Activated CD8-positive, alpha-beta T cell treated with anti-CD3 and anti-CD28 coated beads, Interleukin-2, amount 10 ng/mL, durations not matched to agents 7 days and 5 days (primary cell): ENCODE measurements at regions not wholly inside any gene's neighbourhood (a gene's known extent, or its start where the extent isn't known, plus 50 kb on each side); places are given as distances from the start of the nearest gene placed in this dataset.

ENCODE experiments used
- ATAC-seq: fragments of 150-1000 bp; cut with Tn5 transposase; one replicate; pipeline ENCODE4 v1.10.0; 2021; ENCODE audit warnings: moderate library complexity
- CTCF ChIA-PET: fragments of 350-600 bp; sonication (Branson Sonifier 250); formaldehyde crosslinking; loops from one replicate; lab custom pipeline; 2021; ENCODE audit warnings: antibody characterized with exemption; lab: Charles Lee
- POLR2A ChIA-PET: fragments of 350-600 bp; sonication (Branson Sonifier 250); formaldehyde crosslinking; loops from one replicate; lab custom pipeline; 2021; ENCODE audit warnings: antibody characterized with exemption; lab: Charles Lee
- DNase-seq: peaks from one replicate; pipeline ENCODE4 v3.0.0-alpha.2; 2020
- H3K27ac Mint-ChIP-seq: one replicate; pipeline ENCODE4 v1.8.0; 2021; ENCODE audit warnings: mild to moderate bottlenecking, mixed read lengths
- H3K27me3 Mint-ChIP-seq: one replicate; pipeline ENCODE4 v1.8.0; 2021; ENCODE audit warnings: low read depth, mixed read lengths
- H3K36me3 Mint-ChIP-seq: one replicate; pipeline ENCODE4 v1.8.0; 2021; ENCODE audit warnings: low read depth, mixed read lengths
- H3K4me1 Mint-ChIP-seq: one replicate; pipeline ENCODE4 v1.8.0; 2021; ENCODE audit warnings: low read depth, mixed read lengths
- H3K4me3 Mint-ChIP-seq: one replicate; pipeline ENCODE4 v1.8.0; 2021; ENCODE audit warnings: mild to moderate bottlenecking, mixed read lengths
- H3K9me3 Mint-ChIP-seq: one replicate; pipeline ENCODE4 v1.8.0; 2022; ENCODE audit warnings: mixed read lengths; ENCODE audit not compliant: insufficient read depth

DNA sequence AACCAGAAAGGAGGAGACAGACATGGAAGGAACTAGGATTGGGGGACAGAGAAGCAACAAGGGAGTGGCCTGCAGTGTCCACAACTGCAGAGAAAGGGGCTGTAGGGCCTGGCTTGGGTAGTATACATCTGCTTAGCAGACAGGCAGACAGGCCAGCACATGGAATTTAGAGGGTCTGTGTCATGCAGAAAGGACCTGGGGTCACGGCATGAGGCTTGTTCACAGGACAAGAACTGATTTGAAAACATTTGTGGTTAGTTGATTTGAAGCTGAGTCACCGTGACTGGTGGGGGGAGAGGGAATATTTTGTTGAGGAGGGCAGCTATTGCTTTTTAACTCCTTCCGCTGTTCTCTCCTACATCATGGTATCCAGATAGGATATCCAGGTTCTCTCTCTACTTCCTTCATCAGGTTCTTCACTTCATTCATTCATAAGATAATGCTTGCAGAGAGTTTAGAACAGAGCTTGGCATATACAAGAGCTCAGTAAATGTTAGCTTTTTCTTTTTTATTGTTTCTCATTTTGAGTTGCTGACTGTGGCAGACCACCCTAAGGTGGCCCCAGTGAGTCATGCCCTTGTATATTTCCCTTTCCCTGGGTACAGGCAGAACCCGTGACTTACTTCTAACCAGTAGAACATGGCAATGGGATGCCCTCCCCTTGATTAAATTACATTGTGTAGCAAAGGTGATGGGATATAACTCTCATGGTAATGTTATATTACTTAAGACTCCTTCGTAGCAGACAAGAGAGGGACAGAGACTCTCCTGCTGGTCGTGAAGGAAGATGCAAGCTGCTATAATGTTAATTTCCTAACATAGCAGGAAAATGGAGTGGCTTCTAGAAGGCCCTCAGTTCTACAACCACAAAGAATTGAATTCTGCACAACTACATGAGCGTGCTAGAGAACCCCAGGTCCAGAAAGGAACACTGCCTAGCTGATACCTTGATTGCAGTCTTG is 95.0 kb upstream of the NMNAT3 start:
- Mint-ChIP-seq H3K27me3 (peaks cover 2% of the 10 kb centered on the region), H3K36me3 (no peaks in the 10 kb centered on the region), H3K9me3 (no peaks in the 10 kb centered on the region), H3K4me1 (no peaks in the 10 kb centered on the region), H3K27ac (no peak overlapping the region), H3K4me3 (no peak overlapping the region)
- DNase-seq (no peak), ATAC-seq (no peak)
- POLR2A ChIA-PET, result no interaction called here
- CTCF ChIA-PET, result interaction anchor here (1.0 kb wide), 1 partner anchor 16 kb away, joined by 3 read pairs; no protein-coding TSS in a partner anchor

DNA sequence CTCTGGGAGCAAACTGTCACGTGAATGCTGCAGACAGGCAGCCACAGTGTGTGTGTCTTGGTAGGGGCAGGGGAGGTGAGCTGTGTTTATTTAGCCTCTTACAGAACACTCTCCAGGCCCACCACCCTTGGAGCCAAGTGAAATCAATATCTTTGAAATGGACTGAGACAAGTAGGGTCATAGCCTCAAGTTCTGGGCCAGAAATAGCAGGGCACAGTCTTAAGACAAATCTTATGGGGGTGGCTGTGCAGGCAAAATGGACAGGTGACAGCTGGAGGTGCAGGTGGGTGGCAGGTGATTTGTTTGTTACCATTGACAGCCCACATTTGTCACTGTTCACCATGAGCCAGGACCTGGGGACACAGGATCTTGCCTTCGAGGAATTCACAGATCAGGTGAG is 93.6 kb upstream of the NMNAT3 start:
- no peak overlapping the region for H3K4me3 Mint-ChIP-seq
- no peaks in the 10 kb centered on the region for H3K36me3 Mint-ChIP-seq
- CTCF ChIA-PET, result no interaction called here
- no peaks in the 10 kb centered on the region for H3K9me3 Mint-ChIP-seq
- H3K27ac Mint-ChIP-seq, result no peak overlapping the region
- ATAC-seq, result no peak
- no peak for DNase-seq
- no peaks in the 10 kb centered on the region for H3K4me1 Mint-ChIP-seq
- POLR2A ChIA-PET, result no interaction called here
- H3K27me3 Mint-ChIP-seq, result peaks cover 2% of the 10 kb centered on the region

DNA sequence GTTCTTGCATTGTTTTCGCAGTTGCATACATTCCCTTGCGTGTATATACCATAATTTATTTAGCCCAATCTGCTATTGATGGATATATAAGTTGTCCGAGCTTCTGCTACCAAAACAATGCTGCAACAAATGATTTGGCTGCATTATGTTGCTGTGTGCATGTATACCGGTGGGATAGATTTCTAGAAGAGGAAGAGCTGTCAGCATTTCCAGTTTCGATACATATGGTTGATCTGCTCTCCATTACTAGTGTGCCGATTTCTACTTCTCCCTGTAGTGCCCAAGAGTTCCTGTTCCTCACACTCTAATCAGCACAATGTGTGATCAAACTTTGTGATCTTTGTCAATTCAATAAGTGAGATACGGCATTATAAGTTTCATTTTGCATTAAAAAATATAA is 92.8 kb upstream of the NMNAT3 start:
- ChIA-PET CTCF (no interaction called here), POLR2A (no interaction called here)
- H3K4me3 Mint-ChIP-seq, result no peak overlapping the region
- H3K4me1 Mint-ChIP-seq, result no peaks in the 10 kb centered on the region
- no peaks in the 10 kb centered on the region for H3K9me3 Mint-ChIP-seq
- H3K36me3 Mint-ChIP-seq, result no peaks in the 10 kb centered on the region
- ATAC-seq, result no peak
- DNase-seq, result no peak
- peaks cover 2% of the 10 kb centered on the region for H3K27me3 Mint-ChIP-seq
- H3K27ac Mint-ChIP-seq, result no peak overlapping the region

DNA sequence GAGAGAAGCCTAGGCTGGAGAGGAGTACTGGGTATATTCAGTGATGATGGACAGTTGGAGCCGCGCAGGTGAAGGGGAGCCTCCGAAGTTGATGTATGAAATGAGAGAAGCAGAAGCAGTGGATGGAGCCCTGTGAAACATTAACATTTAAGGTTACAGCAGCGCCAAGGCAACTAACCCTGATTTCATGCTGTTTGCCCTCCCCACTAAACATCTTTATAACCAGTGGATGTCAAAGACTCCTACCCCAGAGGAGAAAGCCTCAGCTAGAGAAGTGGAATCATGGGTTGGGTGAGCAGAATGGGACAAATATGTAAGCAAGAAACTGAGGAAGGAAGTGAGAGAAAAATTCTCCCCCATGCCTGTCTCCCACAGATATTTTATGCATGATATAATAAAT is 92.0 kb upstream of the NMNAT3 start:
- ChIA-PET CTCF (no interaction called here), POLR2A (no interaction called here)
- H3K36me3 Mint-ChIP-seq, result no peaks in the 10 kb centered on the region
- no peak for DNase-seq
- H3K4me3 Mint-ChIP-seq, result no peak overlapping the region
- no peaks in the 10 kb centered on the region for H3K4me1 Mint-ChIP-seq
- peaks cover 2% of the 10 kb centered on the region for H3K27me3 Mint-ChIP-seq
- ATAC-seq, result no peak
- no peak overlapping the region for H3K27ac Mint-ChIP-seq
- H3K9me3 Mint-ChIP-seq, result no peaks in the 10 kb centered on the region

DNA sequence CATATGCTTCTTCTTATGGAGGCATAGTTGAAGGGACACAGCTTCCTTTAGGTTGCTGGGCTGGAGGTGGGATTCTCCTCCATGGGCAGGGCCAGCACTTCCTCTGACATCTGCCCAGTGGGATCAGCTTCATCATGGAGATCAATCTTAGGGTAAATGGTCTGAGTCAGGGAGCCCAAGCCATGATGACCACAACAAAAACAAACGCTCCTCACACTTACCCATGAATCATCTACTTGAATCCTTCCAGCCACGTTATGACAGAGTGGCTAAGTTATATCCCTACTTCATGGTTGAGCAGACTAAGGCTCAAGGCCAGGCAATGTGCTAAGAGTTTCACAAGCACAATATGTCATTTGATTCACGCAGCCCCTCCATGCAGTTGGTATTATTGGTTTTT is 87.2 kb upstream of the NMNAT3 start:
- Mint-ChIP-seq H3K27ac (no peak overlapping the region), H3K4me1 (no peaks in the 10 kb centered on the region), H3K36me3 (no peaks in the 10 kb centered on the region), H3K9me3 (no peaks in the 10 kb centered on the region), H3K27me3 (peaks cover 2% of the 10 kb centered on the region), H3K4me3 (no peak overlapping the region)
- ChIA-PET CTCF (no interaction called here), POLR2A (no interaction called here)
- no peak for ATAC-seq
- no peak for DNase-seq

DNA sequence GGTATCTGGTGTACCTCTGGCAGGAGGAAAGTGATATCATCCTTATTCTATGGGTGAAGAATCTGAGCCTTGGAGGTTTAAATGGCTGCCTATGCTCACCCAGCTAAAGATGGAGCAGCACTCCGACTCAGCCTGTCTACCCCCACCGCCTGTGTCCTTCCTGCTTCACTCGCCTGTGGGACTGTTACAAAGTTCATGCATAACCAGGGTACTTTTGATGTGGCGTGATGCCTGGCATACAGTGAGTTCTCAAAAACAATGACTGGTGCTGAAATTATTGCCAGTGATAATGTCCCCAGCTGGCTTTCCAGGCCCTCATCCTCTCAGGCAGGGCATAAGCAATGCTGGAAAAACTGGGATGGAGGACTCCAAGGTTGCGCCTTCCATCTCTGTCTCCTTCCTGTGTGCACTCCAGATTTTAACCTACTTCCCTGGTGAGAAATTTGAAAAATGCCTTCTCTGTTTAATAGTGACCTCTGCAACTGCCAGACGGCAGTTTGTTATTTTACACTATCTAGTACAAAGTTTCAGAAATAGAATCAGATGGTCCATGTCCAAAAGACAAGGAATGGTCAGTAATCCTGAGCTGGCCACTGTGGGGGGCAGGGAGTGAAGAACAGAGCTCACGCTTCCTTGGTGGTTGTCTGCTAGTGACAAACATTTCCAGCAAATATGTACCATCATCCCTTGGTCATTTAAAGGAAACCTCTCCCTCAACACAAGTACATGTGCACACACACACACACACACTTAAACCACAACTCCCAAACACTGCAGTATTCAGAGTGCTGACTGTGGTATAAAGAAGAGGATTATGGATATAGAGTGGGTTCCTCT is 86.5 kb upstream of the NMNAT3 start:
- ATAC-seq, result no peak
- POLR2A ChIA-PET, result no interaction called here
- DNase-seq, result no peak

DNA sequence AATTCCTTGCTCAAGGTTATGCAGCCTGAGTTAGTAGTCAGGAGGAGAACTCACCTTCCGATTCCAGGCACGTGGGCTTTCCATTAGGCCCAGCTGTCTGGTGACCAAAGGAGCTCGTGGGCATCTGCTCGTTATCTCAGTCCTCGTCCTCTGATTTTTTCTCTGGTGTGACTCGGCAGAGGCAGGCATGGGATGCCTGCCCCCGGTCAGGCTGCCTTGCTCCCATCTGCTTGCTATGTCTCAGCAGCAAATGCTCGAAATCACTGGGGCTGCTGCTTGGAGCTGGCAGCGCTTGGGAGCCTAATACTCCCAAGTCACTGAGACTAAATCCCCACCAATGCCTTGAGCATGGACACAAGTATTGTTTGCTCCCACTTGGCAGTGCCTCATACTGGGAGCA is 84.5 kb upstream of the NMNAT3 start:
- ATAC-seq (no peak), DNase-seq (no peak)
- ChIA-PET CTCF (no interaction called here), POLR2A (no interaction called here)
- no peak overlapping the region for H3K4me3 Mint-ChIP-seq
- no peaks in the 10 kb centered on the region for H3K4me1 Mint-ChIP-seq
- no peak overlapping the region for H3K27ac Mint-ChIP-seq
- no peaks in the 10 kb centered on the region for H3K36me3 Mint-ChIP-seq
- H3K9me3 Mint-ChIP-seq, result no peaks in the 10 kb centered on the region
- H3K27me3 Mint-ChIP-seq, result no peaks in the 10 kb centered on the region

More for the DNA sequence above, 86.5 kb upstream of the NMNAT3 start:
- Mint-ChIP-seq H3K36me3 (no peaks in the 10 kb centered on the region), H3K27ac (no peak overlapping the region), H3K4me1 (no peaks in the 10 kb centered on the region), H3K9me3 (no peaks in the 10 kb centered on the region), H3K4me3 (no peak overlapping the region), H3K27me3 (no peaks in the 10 kb centered on the region)
- CTCF ChIA-PET, result no interaction called here

DNA sequence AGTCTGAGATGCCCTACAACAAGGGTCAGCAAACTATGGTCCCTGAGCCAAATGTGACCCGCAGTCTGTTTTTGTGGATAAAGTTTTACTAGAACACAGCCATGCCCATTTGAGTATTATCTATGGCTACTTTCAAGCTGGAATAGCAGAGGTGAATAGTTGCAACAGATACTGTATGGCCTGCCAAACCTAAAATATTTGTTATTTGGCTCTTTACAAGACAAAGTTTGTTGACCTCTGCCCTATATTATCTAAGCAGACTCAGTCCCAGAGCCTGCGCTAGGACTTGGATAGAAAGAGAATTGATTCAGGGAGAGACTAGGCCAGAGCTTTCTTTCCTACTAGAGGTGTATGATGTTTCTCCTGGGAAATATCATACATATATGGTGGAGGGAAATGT is 81.7 kb upstream of the NMNAT3 start:
- Mint-ChIP-seq H3K27ac (no peak overlapping the region), H3K9me3 (no peaks in the 10 kb centered on the region), H3K4me3 (no peak overlapping the region), H3K27me3 (no peaks in the 10 kb centered on the region), H3K4me1 (no peaks in the 10 kb centered on the region), H3K36me3 (no peaks in the 10 kb centered on the region)
- no peak for ATAC-seq
- CTCF ChIA-PET, result no interaction called here
- POLR2A ChIA-PET, result no interaction called here
- DNase-seq, result no peak

DNA sequence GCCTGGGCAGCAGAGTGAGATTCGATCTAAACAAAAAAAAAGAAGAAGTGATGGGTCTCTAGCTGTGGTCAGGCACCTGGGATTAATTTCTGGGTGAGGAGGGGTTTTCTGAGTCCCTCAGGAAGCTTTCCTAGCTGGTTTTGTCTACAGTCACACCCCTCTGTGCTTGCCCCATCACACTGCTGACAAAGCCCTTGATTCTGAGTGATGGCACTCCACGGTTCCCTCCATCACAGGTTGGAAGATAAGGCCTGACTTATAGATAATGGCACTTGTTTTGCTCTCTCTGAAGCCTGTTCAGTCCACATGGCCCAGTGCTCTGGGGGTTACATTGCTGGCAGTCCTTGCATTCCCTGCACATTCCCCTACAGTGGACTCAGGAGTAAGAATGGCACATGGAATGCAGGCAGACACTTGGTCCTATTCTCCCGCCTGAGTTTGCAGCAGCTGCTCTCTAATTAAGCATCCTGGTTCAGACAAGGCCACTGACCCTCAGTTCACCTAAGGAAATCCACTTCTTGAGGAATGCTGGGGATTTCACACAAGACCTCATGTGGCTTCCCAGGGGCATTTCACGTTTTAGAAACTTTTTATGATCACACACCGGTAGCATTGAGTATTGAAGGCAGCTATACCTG is 81.0 kb upstream of the NMNAT3 start:
- Mint-ChIP-seq H3K27ac (no peak overlapping the region), H3K4me1 (no peaks in the 10 kb centered on the region), H3K36me3 (no peaks in the 10 kb centered on the region), H3K27me3 (no peaks in the 10 kb centered on the region), H3K9me3 (no peaks in the 10 kb centered on the region), H3K4me3 (no peak overlapping the region)
- POLR2A ChIA-PET, result no interaction called here
- ATAC-seq (no peak), DNase-seq (no peak)
- CTCF ChIA-PET, result no interaction called here

DNA sequence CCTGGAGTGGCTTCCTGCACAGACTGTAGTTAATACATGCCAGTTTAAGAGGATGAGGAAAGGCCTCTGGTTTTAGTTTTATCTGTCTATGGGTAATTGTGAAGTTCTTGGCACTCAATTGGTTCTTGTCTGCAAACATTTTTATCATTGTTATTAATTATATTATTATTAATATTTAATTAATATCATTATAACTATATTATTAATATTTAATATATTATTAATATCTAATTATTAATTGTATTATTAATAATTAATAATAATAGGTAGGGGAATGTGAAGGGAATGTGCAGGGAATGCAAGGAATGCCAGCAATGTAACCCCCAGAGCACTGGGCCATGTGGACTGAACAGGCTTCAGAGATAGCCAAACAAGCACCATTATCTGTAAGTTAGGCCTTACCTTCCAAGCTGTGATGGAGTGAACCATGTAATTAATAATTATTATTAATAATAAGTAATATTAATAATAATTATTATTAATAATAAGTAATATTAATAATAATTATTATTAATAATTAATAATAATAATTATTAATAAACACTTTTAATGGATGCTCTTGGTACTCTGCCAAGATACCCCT is 79.8 kb upstream of the NMNAT3 start:
- Mint-ChIP-seq H3K9me3 (no peaks in the 10 kb centered on the region), H3K27ac (no peak overlapping the region), H3K4me1 (no peaks in the 10 kb centered on the region), H3K36me3 (no peaks in the 10 kb centered on the region), H3K4me3 (no peak overlapping the region), H3K27me3 (no peaks in the 10 kb centered on the region)
- ChIA-PET POLR2A (no interaction called here), CTCF (no interaction called here)
- ATAC-seq (no peak), DNase-seq (no peak)

DNA sequence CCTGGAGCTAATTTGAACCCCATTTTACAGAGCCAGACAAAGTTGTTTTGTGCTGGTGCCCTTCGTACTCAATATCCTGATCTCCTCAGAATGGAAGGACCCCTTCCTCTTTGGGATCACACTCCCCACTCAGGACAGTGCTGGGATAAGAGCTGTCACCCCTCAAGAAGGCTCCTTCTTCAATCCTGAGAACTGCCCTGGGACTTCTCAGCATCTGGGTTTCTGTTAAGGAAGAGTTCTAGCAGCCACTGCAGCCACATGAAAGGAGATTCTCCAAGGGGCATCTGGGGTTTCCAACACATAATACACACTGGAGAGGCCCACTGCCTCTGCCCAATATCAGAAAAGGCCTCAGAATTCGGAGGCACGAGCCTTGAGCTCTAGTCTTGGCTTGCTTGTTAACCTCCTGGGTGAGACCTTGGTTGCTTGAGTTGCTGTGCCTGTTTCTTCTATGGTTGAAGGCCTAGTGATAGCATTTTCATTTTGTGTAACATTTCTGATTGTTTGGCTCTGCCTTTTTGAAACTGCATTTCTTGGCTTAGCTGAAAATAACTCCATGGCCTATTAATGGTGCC is 78.8 kb upstream of the NMNAT3 start:
- H3K27ac Mint-ChIP-seq, result no peak overlapping the region
- ATAC-seq, result no peak
- no peaks in the 10 kb centered on the region for H3K4me1 Mint-ChIP-seq
- H3K4me3 Mint-ChIP-seq, result no peak overlapping the region
- POLR2A ChIA-PET, result no interaction called here
- CTCF ChIA-PET, result interaction anchor here (0.6 to 1.3 kb wide), 2 partner anchors 16 to 181 kb away, joined by 3 read pairs; no protein-coding TSS in a partner anchor
- H3K36me3 Mint-ChIP-seq, result no peaks in the 10 kb centered on the region
- no peaks in the 10 kb centered on the region for H3K9me3 Mint-ChIP-seq
- H3K27me3 Mint-ChIP-seq, result no peaks in the 10 kb centered on the region
- DNase-seq, result no peak
